ENCODE measurements at regions not wholly inside any gene's neighbourhood (a gene's known extent, or its start where the extent isn't known, plus 50 kb on each side); places are given as distances from the start of the nearest gene placed in this dataset.

GRCh38 chr11:33559567-33559966, 141.1 kb downstream of the C11orf91 start:
- DNase-seq (ENCODE audit: low spot score), result no peak
- WGBS (ENCODE audit: low lambda C conversion rate, missing lambda C conversion rate), result 82% methylated on average over 11 of the region's 11 CpGs
- no peaks in the 10 kb centered on the region for H3K4me1 ChIP-seq (ENCODE audit: insufficient read depth)
- no peaks in the 10 kb centered on the region for H3K9me2 ChIP-seq (replicated peaks; ENCODE audit: insufficient read depth)
- H3K9me3 ChIP-seq (ENCODE audit: low read depth), result no peaks in the 10 kb centered on the region
- no peak overlapping the region for H3K27ac ChIP-seq
- H3K27me3 ChIP-seq, result no peaks in the 10 kb centered on the region
- H3K79me2 ChIP-seq, result no peaks in the 10 kb centered on the region
- no peak overlapping the region for H3K4me3 ChIP-seq
- H3K36me3 ChIP-seq (replicated peaks; ENCODE audit: insufficient read depth, low read depth), result no peaks in the 10 kb centered on the region
- H4K20me1 ChIP-seq (ENCODE audit: insufficient read depth, poor library complexity, severe bottlenecking), result no peaks in the 10 kb centered on the region
- no peak for TF ChIP-seq EZH2phosphoT487 (IDR thresholded peaks at IDR 0.05; ENCODE audit: low read depth, severe bottlenecking, unreplicated experiment)
- TF ChIP-seq EZH2 (IDR thresholded peaks at IDR 0.05; ENCODE audit: borderline replicate concordance), result no peak
- TF ChIP-seq CTCF (IDR thresholded peaks at IDR 0.05; ENCODE audit: poor library complexity), result no peak
- H2AFZ ChIP-seq, result no peak overlapping the region
- H3K4me2 ChIP-seq, result no peak overlapping the region

- H4K20me1 ChIP-seq (ENCODE audit: insufficient read depth, poor library complexity, severe bottlenecking), result no peaks in the 10 kb centered on the region
Observed at GRCh38 chr11:33558097-33558496, 142.5 kb downstream of the C11orf91 start.

GRCh38 chr11:33557201-33557600, 143.4 kb downstream of the C11orf91 start:
- Histone ChIP-seq H3K36me3 (replicated peaks; ENCODE audit: insufficient read depth, low read depth) (no peaks in the 10 kb centered on the region), H3K27me3 (no peaks in the 10 kb centered on the region), H3K9me3 (ENCODE audit: low read depth) (no peaks in the 10 kb centered on the region), H3K4me3 (no peak overlapping the region), H2AFZ (no peak overlapping the region), H3K4me1 (ENCODE audit: insufficient read depth) (no peaks in the 10 kb centered on the region), H3K27ac (no peak overlapping the region), H3K4me2 (no peak overlapping the region), H4K20me1 (ENCODE audit: insufficient read depth, poor library complexity, severe bottlenecking) (no peaks in the 10 kb centered on the region), H3K79me2 (no peaks in the 10 kb centered on the region), H3K9me2 (replicated peaks; ENCODE audit: insufficient read depth) (no peaks in the 10 kb centered on the region)
- WGBS (ENCODE audit: low lambda C conversion rate, missing lambda C conversion rate), result 79% methylated on average over 1 of the region's 1 CpG
- TF ChIP-seq EZH2 (IDR thresholded peaks at IDR 0.05; ENCODE audit: borderline replicate concordance), result no peak
- TF ChIP-seq EZH2phosphoT487 (IDR thresholded peaks at IDR 0.05; ENCODE audit: low read depth, severe bottlenecking, unreplicated experiment), result no peak
- no peak for TF ChIP-seq CTCF (IDR thresholded peaks at IDR 0.05; ENCODE audit: poor library complexity)
- no peak for DNase-seq (ENCODE audit: low spot score)

More at GRCh38 chr11:33558097-33558496, 142.5 kb downstream of the C11orf91 start:
- no peaks in the 10 kb centered on the region for H3K9me3 ChIP-seq (ENCODE audit: low read depth)
- H2AFZ ChIP-seq, result no peak overlapping the region
- no peak overlapping the region for H3K27ac ChIP-seq
- H3K4me3 ChIP-seq, result no peak overlapping the region
- no peaks in the 10 kb centered on the region for H3K27me3 ChIP-seq
- H3K79me2 ChIP-seq, result no peaks in the 10 kb centered on the region
- no peak for DNase-seq (ENCODE audit: low spot score)
- H3K36me3 ChIP-seq (replicated peaks; ENCODE audit: insufficient read depth, low read depth), result no peaks in the 10 kb centered on the region
- WGBS (ENCODE audit: low lambda C conversion rate, missing lambda C conversion rate), result 91% methylated on average over 7 of the region's 7 CpGs
- no peaks in the 10 kb centered on the region for H3K4me1 ChIP-seq (ENCODE audit: insufficient read depth)
- no peak overlapping the region for H3K4me2 ChIP-seq
- no peaks in the 10 kb centered on the region for H3K9me2 ChIP-seq (replicated peaks; ENCODE audit: insufficient read depth)
- no peak for TF ChIP-seq EZH2phosphoT487 (IDR thresholded peaks at IDR 0.05; ENCODE audit: low read depth, severe bottlenecking, unreplicated experiment)
- no peak for TF ChIP-seq EZH2 (IDR thresholded peaks at IDR 0.05; ENCODE audit: borderline replicate concordance)
- no peak for TF ChIP-seq CTCF (IDR thresholded peaks at IDR 0.05; ENCODE audit: poor library complexity)

GRCh38 chr11:33554219-33554618, 146.4 kb downstream of the C11orf91 start:
- WGBS (ENCODE audit: low lambda C conversion rate, missing lambda C conversion rate), result 93% methylated on average over 7 of the region's 7 CpGs
- Histone ChIP-seq H4K20me1 (ENCODE audit: insufficient read depth, poor library complexity, severe bottlenecking) (no peaks in the 10 kb centered on the region), H3K27ac (no peak overlapping the region), H3K4me3 (no peak overlapping the region), H3K9me2 (replicated peaks; ENCODE audit: insufficient read depth) (no peaks in the 10 kb centered on the region), H3K36me3 (replicated peaks; ENCODE audit: insufficient read depth, low read depth) (no peaks in the 10 kb centered on the region), H3K9me3 (ENCODE audit: low read depth) (no peaks in the 10 kb centered on the region), H3K4me2 (no peak overlapping the region), H3K4me1 (ENCODE audit: insufficient read depth) (no peaks in the 10 kb centered on the region), H3K27me3 (peaks cover 3% of the 10 kb centered on the region), H3K79me2 (no peaks in the 10 kb centered on the region), H2AFZ (no peak overlapping the region)
- DNase-seq (ENCODE audit: low spot score), result no peak
- TF ChIP-seq EZH2phosphoT487 (IDR thresholded peaks at IDR 0.05; ENCODE audit: low read depth, severe bottlenecking, unreplicated experiment) (no peak), CTCF (IDR thresholded peaks at IDR 0.05; ENCODE audit: poor library complexity) (no peak), EZH2 (IDR thresholded peaks at IDR 0.05; ENCODE audit: borderline replicate concordance) (no peak)

All from hepatocyte (in vitro differentiated cells).